Transverse colon (tissue), 4 donors: ENCODE measurements at regions not wholly inside any gene's neighbourhood (a gene's known extent, or its start where the extent isn't known, plus 50 kb on each side); places are given as distances from the start of the nearest gene placed in this dataset.

Experiments
- EP300 ChIP-seq: sonication (generic); formaldehyde crosslinking; IDR thresholded peaks from one replicate; pipeline ENCODE4 v1.6.1; 2017; ENCODE audit warnings: antibody characterized with exemption, low read depth
- POLR2A ChIP-seq: fragments of 450-650 bp; IDR thresholded peaks from one replicate; pipeline ENCODE4 v1.6.1; 2016; ENCODE audit warnings: antibody characterized with exemption, mild to moderate bottlenecking, moderate library complexity
- POLR2AphosphoS5 ChIP-seq, 3 donors: sonication (generic); formaldehyde crosslinking; IDR thresholded peaks; one replicate each; pipeline ENCODE4 v1.6.1; 2016; ENCODE audit warnings: antibody characterized with exemption in 3 of 3
- TF ChIP-seq, protein P1 (sequence below), 5 experiments: fragments of 200-600 bp in 3 of 5; fragments of 450-650 bp in 2 of 5; sonication (generic) in 3 of 5; IDR thresholded peaks; 1 replicate in 2 of 5; 2 replicates in 3 of 5; pipeline ENCODE4 v1.5.1; 2016 to 2017; ENCODE audit warnings: antibody characterized with exemption in 5 of 5, inconsistent platforms in 3 of 5, mild to moderate bottlenecking in 2 of 5, moderate library complexity in 1 of 5

DNA sequence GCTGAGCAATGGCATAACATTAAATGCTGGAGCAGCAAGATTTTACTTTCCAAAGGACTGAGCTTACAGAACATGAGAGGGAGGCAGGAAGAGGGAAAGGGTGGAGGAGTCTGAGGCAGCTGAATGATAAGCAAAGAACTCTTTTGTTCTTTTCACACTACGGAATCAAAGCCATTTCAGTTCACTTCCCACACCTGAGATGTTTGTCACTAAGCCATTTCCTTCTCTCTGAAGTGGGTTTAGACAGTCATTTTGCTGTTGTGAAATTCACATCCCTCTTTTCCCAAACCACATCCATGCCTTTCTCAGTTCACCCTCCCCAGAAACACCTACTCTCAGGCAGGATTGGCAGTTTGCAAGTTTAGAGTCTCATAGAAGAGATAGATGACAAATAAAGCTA, 267.9 kb downstream of the ADGRG6 start:
- TF ChIP-seq POLR2AphosphoS5 (IDR thresholded peaks at IDR 0.05) (no peak), POLR2A (no peak), EP300 (no peak)
- TF ChIP-seq, protein P1, sequence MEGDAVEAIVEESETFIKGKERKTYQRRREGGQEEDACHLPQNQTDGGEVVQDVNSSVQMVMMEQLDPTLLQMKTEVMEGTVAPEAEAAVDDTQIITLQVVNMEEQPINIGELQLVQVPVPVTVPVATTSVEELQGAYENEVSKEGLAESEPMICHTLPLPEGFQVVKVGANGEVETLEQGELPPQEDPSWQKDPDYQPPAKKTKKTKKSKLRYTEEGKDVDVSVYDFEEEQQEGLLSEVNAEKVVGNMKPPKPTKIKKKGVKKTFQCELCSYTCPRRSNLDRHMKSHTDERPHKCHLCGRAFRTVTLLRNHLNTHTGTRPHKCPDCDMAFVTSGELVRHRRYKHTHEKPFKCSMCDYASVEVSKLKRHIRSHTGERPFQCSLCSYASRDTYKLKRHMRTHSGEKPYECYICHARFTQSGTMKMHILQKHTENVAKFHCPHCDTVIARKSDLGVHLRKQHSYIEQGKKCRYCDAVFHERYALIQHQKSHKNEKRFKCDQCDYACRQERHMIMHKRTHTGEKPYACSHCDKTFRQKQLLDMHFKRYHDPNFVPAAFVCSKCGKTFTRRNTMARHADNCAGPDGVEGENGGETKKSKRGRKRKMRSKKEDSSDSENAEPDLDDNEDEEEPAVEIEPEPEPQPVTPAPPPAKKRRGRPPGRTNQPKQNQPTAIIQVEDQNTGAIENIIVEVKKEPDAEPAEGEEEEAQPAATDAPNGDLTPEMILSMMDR (IDR thresholded peaks at IDR 0.05) = no peak
